Activated T-helper 2 cell treated with anti-CD3 and anti-CD28 coated beads, Interferon-gamma antibody, Interleukin-2, Interleukin-4, amounts not matched to agents 10 μg/mL and 5 μg/mL and 100 μg/mL, durations not matched to agents 14 hours and 24 hours and 36 hours (primary cell): ENCODE measurements at regions not wholly inside any gene's neighbourhood (a gene's known extent, or its start where the extent isn't known, plus 50 kb on each side); places are given as distances from the start of the nearest gene placed in this dataset.
"Not testable (repeated sequence)": the region's sequence is repeated elsewhere in the genome, so short reads cannot be mapped to it uniquely, and the experiment has no call there.

ENCODE experiments used
- DNase-seq: peaks from one replicate; pipeline ENCODE4 v3.0.0; 2021; ENCODE audit warnings: low spot score
- H3K27ac Mint-ChIP-seq: one replicate; pipeline ENCODE4 v1.8.0; 2021; ENCODE audit warnings: mixed read lengths
- H3K27me3 Mint-ChIP-seq: one replicate; pipeline ENCODE4 v1.8.0; 2021; ENCODE audit warnings: low read depth, mixed read lengths
- H3K36me3 Mint-ChIP-seq: one replicate; pipeline ENCODE4 v1.8.0; 2021; ENCODE audit warnings: low read depth, mixed read lengths
- H3K4me1 Mint-ChIP-seq: one replicate; pipeline ENCODE4 v1.8.0; 2021; ENCODE audit warnings: low read depth, mixed read lengths
- H3K4me3 Mint-ChIP-seq: one replicate; pipeline ENCODE4 v1.8.0; 2021; ENCODE audit warnings: low read depth, mild to moderate bottlenecking, moderate library complexity, mixed read lengths
- H3K9me3 Mint-ChIP-seq: one replicate; pipeline ENCODE4 v1.8.0; 2021; ENCODE audit warnings: mixed read lengths
- intact Hi-C: fragments of 100-400 bp; cut with micrococcal nuclease; formaldehyde crosslinking; loops from one replicate; pipeline ENCODE4 v1.15.1; 2023

- no peaks in the 10 kb centered on the region for H3K9me3 Mint-ChIP-seq
- H3K27me3 Mint-ChIP-seq, result no peaks in the 10 kb centered on the region
- no peaks in the 10 kb centered on the region for H3K4me1 Mint-ChIP-seq
- H3K36me3 Mint-ChIP-seq, result no peaks in the 10 kb centered on the region
- intact Hi-C loops, result no loop called here
- no peak overlapping the region for H3K4me3 Mint-ChIP-seq
- no peak overlapping the region for H3K27ac Mint-ChIP-seq
- DNase-seq, result no peak
Observed at GRCh38 chr1:115456441-115456961, 118.5 kb upstream of the NGF start.

GRCh38 chr1:115454837-115455511, 116.9 kb upstream of the NGF start:
- intact Hi-C loops, result no loop called here
- no peak overlapping the region for H3K4me3 Mint-ChIP-seq
- no peaks in the 10 kb centered on the region for H3K9me3 Mint-ChIP-seq
- no peak overlapping the region for H3K27ac Mint-ChIP-seq
- H3K27me3 Mint-ChIP-seq, result no peaks in the 10 kb centered on the region
- H3K4me1 Mint-ChIP-seq, result no peaks in the 10 kb centered on the region
- DNase-seq, result no peak
- no peaks in the 10 kb centered on the region for H3K36me3 Mint-ChIP-seq

- Mint-ChIP-seq H3K4me1 (no peaks in the 10 kb centered on the region), H3K27ac (no peak overlapping the region), H3K4me3 (no peak overlapping the region), H3K36me3 (no peaks in the 10 kb centered on the region), H3K9me3 (no peaks in the 10 kb centered on the region), H3K27me3 (no peaks in the 10 kb centered on the region)
- intact Hi-C loops, result no loop called here
- DNase-seq, result no peak
Observed at GRCh38 chr1:115453666-115454065, 115.6 kb upstream of the NGF start.

GRCh38 chr1:115452600-115453329, 114.7 kb upstream of the NGF start:
- Mint-ChIP-seq H3K4me3 (no peak overlapping the region), H3K27ac (no peak overlapping the region), H3K36me3 (no peaks in the 10 kb centered on the region), H3K9me3 (no peaks in the 10 kb centered on the region), H3K4me1 (no peaks in the 10 kb centered on the region), H3K27me3 (peaks cover 3% of the 10 kb centered on the region)
- DNase-seq, result no peak
- intact Hi-C loops, result no loop called here

- Mint-ChIP-seq H3K36me3 (no peaks in the 10 kb centered on the region), H3K4me1 (no peaks in the 10 kb centered on the region), H3K27ac (no peak overlapping the region), H3K4me3 (no peak overlapping the region), H3K27me3 (peaks cover 3% of the 10 kb centered on the region), H3K9me3 (no peaks in the 10 kb centered on the region)
- no peak for DNase-seq
- intact Hi-C loops, result no loop called here
Observed at GRCh38 chr1:115450501-115451040, 112.5 kb upstream of the NGF start.

DNA sequence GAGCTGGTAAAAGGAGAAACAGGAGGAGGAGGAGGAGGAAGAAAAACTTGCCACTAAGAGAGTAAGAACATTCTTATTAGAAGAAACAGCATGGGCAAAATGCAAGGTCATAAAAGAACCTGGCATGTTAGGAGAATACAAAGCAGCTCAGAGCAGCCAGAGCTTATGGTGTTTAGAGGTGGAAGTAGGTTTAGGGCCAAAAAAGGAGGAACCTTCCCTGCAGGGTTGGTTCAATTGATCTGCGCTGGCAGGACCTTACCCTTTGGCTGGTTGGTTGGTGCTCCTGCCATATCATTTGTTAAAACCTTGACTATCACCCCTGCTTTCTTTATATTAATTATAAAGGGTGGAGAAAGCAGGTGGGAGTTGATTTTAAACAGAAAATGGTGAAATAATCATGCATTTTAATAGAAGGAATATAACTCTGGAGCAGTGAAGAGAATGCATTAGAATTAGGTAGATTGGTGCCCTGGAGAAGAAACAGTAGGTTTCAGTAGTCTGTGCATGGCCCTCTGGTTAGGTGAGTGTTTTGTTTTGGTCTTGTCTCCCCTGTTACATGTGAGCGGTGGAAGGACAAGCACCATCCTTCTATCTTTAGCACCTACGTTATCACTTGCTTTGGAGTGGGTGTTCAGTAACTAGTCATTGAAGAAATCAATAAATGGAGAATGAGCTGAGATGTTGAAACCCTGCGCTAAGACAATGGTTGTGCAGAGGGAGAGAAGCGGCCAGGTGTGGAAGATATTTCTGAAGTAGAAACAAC, 110.4 kb upstream of the NGF start:
- intact Hi-C loops, result no loop called here

DNA sequence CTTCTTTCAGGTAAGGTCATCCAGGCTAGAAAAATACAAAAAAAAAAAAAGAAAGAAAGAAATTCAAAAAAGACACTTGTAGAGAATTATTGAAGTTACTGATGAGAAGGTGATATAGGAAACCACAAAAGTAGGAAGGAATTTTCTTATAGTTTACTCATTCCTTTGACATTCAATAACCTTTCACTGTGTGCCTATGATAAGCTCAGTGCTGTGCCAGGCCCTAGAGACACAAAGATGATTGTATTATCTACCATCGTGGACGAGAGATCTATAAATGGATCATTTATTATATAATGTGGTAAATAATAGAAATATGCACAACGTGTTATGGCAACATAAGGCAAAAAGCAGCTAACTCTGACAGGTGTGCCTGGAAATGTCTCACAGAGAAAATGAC, 109.6 kb upstream of the NGF start:
- intact Hi-C loops, result no loop called here
- peaks cover 3% of the 10 kb centered on the region for H3K27me3 Mint-ChIP-seq

More for the DNA sequence above, 110.4 kb upstream of the NGF start:
- H3K27ac Mint-ChIP-seq, result no peak overlapping the region
- H3K4me1 Mint-ChIP-seq, result no peaks in the 10 kb centered on the region
- DNase-seq, result no peak
- H3K27me3 Mint-ChIP-seq, result peaks cover 3% of the 10 kb centered on the region
- no peaks in the 10 kb centered on the region for H3K36me3 Mint-ChIP-seq
- H3K9me3 Mint-ChIP-seq, result no peaks in the 10 kb centered on the region
- H3K4me3 Mint-ChIP-seq, result no peak overlapping the region

DNA sequence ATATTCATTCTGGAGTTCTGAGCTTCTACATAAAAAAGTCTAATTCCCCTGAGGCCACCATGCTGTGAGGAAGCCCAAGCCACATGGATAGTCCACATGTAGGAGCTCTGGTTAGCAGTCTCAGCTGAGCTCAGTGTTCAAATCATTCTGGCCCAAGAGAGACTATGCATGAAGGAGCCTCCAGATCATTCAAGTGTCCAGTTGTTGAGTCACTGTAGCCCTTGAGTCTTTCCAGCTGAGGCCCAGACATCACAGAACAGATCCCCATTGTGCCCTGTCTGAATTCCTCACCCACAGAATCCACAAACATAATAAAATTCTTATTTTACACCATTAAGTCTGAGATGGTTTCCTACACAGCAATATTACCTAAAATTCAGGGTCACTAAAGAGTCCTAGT, 107.0 kb upstream of the NGF start:
- intact Hi-C loops, result no loop called here

More for the DNA sequence above, 109.6 kb upstream of the NGF start:
- Mint-ChIP-seq H3K4me1 (no peaks in the 10 kb centered on the region), H3K27ac (no peak overlapping the region), H3K4me3 (no peak overlapping the region), H3K36me3 (no peaks in the 10 kb centered on the region), H3K9me3 (no peaks in the 10 kb centered on the region)
- DNase-seq, result no peak

DNA sequence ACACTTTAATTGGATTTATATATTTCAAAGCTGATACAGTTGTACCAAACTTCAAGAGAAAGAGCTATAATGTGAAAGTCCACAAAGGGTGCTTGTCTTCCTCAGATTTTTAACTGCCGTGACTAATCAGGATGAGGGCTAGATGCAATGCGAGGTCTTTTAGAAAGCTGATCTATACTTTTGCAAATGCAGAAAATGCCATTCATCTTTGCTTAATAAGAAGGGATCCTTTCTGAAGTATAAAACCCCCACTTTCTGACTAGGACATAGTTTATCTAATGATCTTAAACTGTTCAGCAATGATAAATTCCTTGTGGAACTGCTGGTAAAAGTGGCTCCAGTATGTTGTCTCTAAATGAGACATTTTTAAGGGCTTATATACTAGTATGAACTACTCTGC, 102.7 kb upstream of the NGF start:
- H3K36me3 Mint-ChIP-seq, result no peaks in the 10 kb centered on the region
- intact Hi-C loops, result no loop called here
- no peaks in the 10 kb centered on the region for H3K4me1 Mint-ChIP-seq
- H3K9me3 Mint-ChIP-seq, result peaks cover 4% of the 10 kb centered on the region
- H3K27ac Mint-ChIP-seq, result no peak overlapping the region
- no peak for DNase-seq
- H3K4me3 Mint-ChIP-seq, result no peak overlapping the region
- peaks cover 4% of the 10 kb centered on the region for H3K27me3 Mint-ChIP-seq

More for the DNA sequence above, 107.0 kb upstream of the NGF start:
- DNase-seq, result no peak
- Mint-ChIP-seq H3K4me3 (no peak overlapping the region), H3K4me1 (no peaks in the 10 kb centered on the region), H3K27me3 (peaks cover 5% of the 10 kb centered on the region), H3K27ac (no peak overlapping the region), H3K9me3 (peaks cover 1% of the 10 kb centered on the region), H3K36me3 (no peaks in the 10 kb centered on the region)

DNA sequence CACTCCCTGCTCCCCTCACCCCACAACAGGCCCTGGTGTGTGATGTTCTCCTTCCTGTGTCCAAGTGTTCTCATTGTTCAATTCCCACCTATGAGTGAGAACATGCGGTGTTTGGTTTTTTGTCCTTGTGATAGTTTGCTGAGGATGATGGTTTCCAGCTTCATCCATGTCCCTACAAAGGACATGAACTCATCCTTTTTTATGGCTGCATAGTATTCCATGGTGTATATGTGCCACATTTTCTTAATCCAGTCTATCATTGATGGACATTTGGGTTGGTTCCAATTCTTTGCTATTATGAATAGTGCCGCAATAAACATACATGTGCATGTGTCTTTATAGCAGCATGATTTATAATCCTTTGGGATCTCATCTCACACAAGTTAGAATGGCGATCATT, 101.5 kb upstream of the NGF start:
- H3K4me3 Mint-ChIP-seq, intact Hi-C loops, DNase-seq, H3K4me1 Mint-ChIP-seq, H3K27ac Mint-ChIP-seq, H3K27me3 Mint-ChIP-seq, H3K9me3 Mint-ChIP-seq, H3K36me3 Mint-ChIP-seq: not testable (repeated sequence)

- Mint-ChIP-seq H3K27me3 (peaks cover 3% of the 10 kb centered on the region), H3K36me3 (no peaks in the 10 kb centered on the region), H3K27ac (no peak overlapping the region), H3K4me3 (no peak overlapping the region), H3K4me1 (no peaks in the 10 kb centered on the region), H3K9me3 (peaks cover 4% of the 10 kb centered on the region)
- no peak for DNase-seq
- intact Hi-C loops, result no loop called here
Observed at GRCh38 chr1:115437196-115437595, 99.1 kb upstream of the NGF start.

DNA sequence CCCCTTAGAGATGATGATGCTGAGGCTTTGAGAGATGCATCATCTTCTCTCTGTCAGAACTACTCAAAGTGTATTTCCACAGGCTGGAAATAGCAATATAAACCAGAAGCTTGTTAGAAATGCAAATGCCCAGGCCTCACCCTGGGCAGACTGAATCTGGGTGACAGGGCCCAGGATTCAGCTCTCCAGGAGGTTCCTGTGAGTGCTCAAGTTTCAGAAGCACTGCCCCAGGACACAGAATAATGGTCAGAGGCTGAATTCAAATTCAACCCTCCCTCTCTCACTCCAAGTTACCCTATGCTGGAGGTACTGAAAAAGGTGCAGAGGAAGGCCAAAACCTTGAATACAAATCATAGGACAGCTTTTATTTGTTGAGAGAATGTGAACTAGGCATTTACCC, 98.5 kb upstream of the NGF start:
- H3K9me3 Mint-ChIP-seq, result peaks cover 4% of the 10 kb centered on the region
- no peaks in the 10 kb centered on the region for H3K4me1 Mint-ChIP-seq
- H3K27ac Mint-ChIP-seq, result no peak overlapping the region
- no peak for DNase-seq
- intact Hi-C loops, result no loop called here
- H3K36me3 Mint-ChIP-seq, result no peaks in the 10 kb centered on the region
- peaks cover 2% of the 10 kb centered on the region for H3K27me3 Mint-ChIP-seq
- no peak overlapping the region for H3K4me3 Mint-ChIP-seq

GRCh38 chr1:115433483-115433882, 95.4 kb upstream of the NGF start:
- H3K36me3 Mint-ChIP-seq, result no peaks in the 10 kb centered on the region
- H3K4me3 Mint-ChIP-seq, result no peak overlapping the region
- H3K27me3 Mint-ChIP-seq, result peaks cover 2% of the 10 kb centered on the region
- H3K4me1 Mint-ChIP-seq, result no peaks in the 10 kb centered on the region
- no peak for DNase-seq
- H3K27ac Mint-ChIP-seq, result no peak overlapping the region
- intact Hi-C loops, result no loop called here
- H3K9me3 Mint-ChIP-seq, result no peaks in the 10 kb centered on the region
